ENCODE measurements at regions not wholly inside any gene's neighbourhood (a gene's known extent, or its start where the extent isn't known, plus 50 kb on each side); places are given as distances from the start of the nearest gene placed in this dataset.

DNA sequence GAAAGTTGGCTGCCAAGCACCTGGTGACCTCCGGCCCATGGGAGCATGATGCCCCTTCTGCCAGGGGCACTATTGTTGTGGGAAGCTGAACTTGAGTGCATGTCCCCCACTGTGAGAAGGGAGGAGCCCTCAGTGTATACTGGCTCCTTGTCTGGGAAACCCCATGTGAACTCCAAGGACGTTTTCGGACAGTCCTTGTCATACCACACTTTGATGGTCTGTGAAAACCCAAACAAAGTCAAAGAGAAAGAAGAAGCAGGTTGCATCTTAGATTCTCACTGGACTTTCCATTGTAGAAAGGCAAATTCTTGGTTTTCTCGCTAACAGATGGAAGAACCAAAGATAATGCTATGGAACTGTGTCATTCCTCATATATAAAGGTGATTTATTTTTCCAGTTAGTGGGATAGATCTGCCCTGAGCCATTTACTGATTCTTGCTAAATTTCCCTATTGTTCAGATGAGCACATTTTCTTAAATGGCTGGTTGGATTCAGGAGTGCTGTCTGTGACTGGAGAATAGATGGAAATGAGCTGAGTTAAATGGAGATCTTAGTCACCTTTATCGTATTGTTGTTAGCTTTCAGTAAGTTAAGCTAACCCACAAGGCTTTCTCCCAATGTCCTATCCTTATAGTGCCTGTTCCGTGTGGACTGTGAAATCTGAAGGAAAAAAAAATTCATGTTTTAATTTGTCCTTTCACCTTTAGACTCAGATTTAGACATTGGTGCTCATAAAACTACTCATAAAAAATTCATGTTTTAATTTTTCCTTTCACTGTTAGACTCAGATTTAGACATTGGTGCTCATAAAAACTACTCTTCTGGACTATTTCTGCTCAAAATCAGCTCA is 166.6 kb downstream of the ACTR3 start:
- TF ChIP-seq, protein P1, sequence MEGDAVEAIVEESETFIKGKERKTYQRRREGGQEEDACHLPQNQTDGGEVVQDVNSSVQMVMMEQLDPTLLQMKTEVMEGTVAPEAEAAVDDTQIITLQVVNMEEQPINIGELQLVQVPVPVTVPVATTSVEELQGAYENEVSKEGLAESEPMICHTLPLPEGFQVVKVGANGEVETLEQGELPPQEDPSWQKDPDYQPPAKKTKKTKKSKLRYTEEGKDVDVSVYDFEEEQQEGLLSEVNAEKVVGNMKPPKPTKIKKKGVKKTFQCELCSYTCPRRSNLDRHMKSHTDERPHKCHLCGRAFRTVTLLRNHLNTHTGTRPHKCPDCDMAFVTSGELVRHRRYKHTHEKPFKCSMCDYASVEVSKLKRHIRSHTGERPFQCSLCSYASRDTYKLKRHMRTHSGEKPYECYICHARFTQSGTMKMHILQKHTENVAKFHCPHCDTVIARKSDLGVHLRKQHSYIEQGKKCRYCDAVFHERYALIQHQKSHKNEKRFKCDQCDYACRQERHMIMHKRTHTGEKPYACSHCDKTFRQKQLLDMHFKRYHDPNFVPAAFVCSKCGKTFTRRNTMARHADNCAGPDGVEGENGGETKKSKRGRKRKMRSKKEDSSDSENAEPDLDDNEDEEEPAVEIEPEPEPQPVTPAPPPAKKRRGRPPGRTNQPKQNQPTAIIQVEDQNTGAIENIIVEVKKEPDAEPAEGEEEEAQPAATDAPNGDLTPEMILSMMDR (IDR thresholded peaks at IDR 0.05), result no peak
- no peak for TF ChIP-seq POLR2A (IDR thresholded peaks at IDR 0.05)

All from body of pancreas (tissue), 4 donors.